ENCODE measurements at regions not wholly inside any gene's neighbourhood (a gene's known extent, or its start where the extent isn't known, plus 50 kb on each side); places are given as distances from the start of the nearest gene placed in this dataset.

GRCh38 chr13:88863116-88863515 lies 1191.9 kb downstream of the SLITRK5 start:
- no peak for TF ChIP-seq POLR2A (IDR thresholded peaks at IDR 0.05)
- TF ChIP-seq CTCF (IDR thresholded peaks at IDR 0.05): no peak

Measured in prostate gland (tissue), 2 donors.